IPS-15b (cell line): ENCODE measurements at regions not wholly inside any gene's neighbourhood (a gene's known extent, or its start where the extent isn't known, plus 50 kb on each side); places are given as distances from the start of the nearest gene placed in this dataset.

Experiments
- H3K27me3 ChIP-seq: one replicate; pipeline ENCODE4 v1.6.1; 2013; ENCODE audit warnings: low read length; ENCODE audit not compliant: control insufficient read depth, insufficient read depth
- H3K36me3 ChIP-seq: one replicate; pipeline ENCODE4 v1.6.1; 2013; ENCODE audit warnings: low read length; ENCODE audit not compliant: control insufficient read depth, insufficient read depth
- H3K4me1 ChIP-seq: one replicate; pipeline ENCODE4 v1.6.1; 2013; ENCODE audit warnings: mild to moderate bottlenecking, low read length; ENCODE audit not compliant: control insufficient read depth, insufficient read depth
- H3K4me3 ChIP-seq: one replicate; pipeline ENCODE4 v1.5.1; 2013; ENCODE audit warnings: low read depth, low read length
- H3K9ac ChIP-seq: one replicate; pipeline ENCODE4 v1.6.1; 2013; ENCODE audit warnings: low read depth, mild to moderate bottlenecking, low read length
- H3K9me3 ChIP-seq: one replicate; pipeline ENCODE4 v1.6.1; 2013; ENCODE audit warnings: mild to moderate bottlenecking, low read length; ENCODE audit not compliant: control insufficient read depth, insufficient read depth

GRCh38 chr2:4656326-4656725, 953.0 kb downstream of the DCDC2C start:
- Histone ChIP-seq H3K9me3 (no peaks in the 10 kb centered on the region), H3K4me3 (no peak overlapping the region), H3K4me1 (no peaks in the 10 kb centered on the region), H3K9ac (no peak overlapping the region), H3K27me3 (no peaks in the 10 kb centered on the region), H3K36me3 (no peaks in the 10 kb centered on the region)

- Histone ChIP-seq H3K4me3 (no peak overlapping the region), H3K36me3 (no peaks in the 10 kb centered on the region), H3K27me3 (no peaks in the 10 kb centered on the region), H3K4me1 (no peaks in the 10 kb centered on the region), H3K9me3 (no peaks in the 10 kb centered on the region), H3K9ac (no peak overlapping the region)
Measured at GRCh38 chr2:4662161-4662779, 958.9 kb downstream of the DCDC2C start.

DNA sequence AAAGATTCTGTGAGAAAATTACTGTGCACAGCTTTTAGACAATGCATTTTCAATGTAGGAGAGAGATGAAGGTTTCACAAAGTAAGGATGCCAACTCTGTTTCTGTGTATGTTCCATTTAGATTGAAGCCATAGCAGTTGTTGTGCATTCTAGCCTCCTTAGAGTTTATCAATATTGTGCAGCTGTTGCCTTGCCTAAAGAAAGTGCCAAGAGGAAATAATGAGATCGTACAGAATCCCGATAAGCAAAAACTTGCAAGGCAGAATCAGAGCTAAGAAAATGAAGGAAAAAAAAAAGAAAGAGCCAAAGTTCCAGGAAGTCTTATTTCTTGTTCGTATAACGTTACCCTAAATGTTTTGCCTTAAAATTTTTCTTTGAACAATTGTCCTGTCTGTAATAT, 965.0 kb downstream of the DCDC2C start:
- Histone ChIP-seq H3K36me3 (no peaks in the 10 kb centered on the region), H3K9ac (no peak overlapping the region), H3K4me3 (no peak overlapping the region), H3K27me3 (no peaks in the 10 kb centered on the region), H3K9me3 (no peaks in the 10 kb centered on the region), H3K4me1 (no peaks in the 10 kb centered on the region)

GRCh38 chr2:4670331-4670730, 967.0 kb downstream of the DCDC2C start:
- Histone ChIP-seq H3K27me3 (no peaks in the 10 kb centered on the region), H3K36me3 (no peaks in the 10 kb centered on the region), H3K4me3 (no peak overlapping the region), H3K9me3 (no peaks in the 10 kb centered on the region), H3K9ac (no peak overlapping the region), H3K4me1 (no peaks in the 10 kb centered on the region)

DNA sequence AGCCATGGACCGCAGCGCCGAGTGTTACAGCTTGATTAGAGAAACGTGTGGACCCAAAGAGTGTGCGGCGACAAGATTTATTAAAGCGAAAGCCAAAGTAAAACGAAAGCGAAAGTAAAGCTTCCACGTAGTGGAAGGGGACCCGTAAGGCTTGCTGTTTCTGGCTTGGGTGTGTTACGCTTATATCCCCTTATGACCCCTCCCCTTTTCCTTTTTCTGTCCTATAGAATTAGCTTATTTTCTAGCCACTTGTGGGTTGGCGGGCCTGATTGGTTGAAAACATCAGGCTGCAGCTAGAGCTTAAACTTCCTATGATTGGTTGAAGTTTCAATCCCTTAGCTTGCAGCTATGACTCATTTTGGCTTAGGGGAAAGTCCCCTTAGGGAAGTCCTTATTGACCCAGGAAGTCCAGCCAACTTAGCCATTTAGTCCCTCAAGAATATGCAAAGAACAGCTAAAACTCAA, 969.7 kb downstream of the DCDC2C start:
- Histone ChIP-seq H3K27me3 (no peaks in the 10 kb centered on the region), H3K36me3 (no peaks in the 10 kb centered on the region), H3K9ac (no peak overlapping the region), H3K4me3 (no peak overlapping the region), H3K9me3 (no peaks in the 10 kb centered on the region), H3K4me1 (no peaks in the 10 kb centered on the region)

DNA sequence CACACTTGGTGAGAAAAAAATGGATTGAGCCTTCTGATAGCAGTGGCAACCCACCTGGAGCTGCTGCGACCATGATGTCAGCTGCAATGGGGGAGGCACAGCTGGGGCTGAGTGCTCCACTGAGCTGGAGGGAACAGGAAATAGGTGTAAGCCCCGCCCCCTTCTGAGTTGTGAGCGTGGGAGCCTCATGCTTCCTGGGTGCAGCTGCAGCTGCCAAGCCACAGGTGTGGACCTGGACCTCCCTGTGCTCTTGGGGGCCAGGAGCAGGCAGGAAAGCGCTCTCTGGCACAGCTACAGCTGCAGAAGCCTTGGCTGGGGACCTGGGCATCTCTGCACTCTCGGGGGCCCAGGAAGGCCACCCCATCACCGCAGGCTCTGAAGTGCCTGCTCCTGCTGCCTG, 970.6 kb downstream of the DCDC2C start:
- Histone ChIP-seq H3K36me3 (no peaks in the 10 kb centered on the region), H3K27me3 (no peaks in the 10 kb centered on the region), H3K9me3 (no peaks in the 10 kb centered on the region), H3K4me3 (no peak overlapping the region), H3K9ac (no peak overlapping the region), H3K4me1 (no peaks in the 10 kb centered on the region)

- H3K4me3 ChIP-seq = no peak overlapping the region
Measured at GRCh38 chr2:4675295-4675694, 971.9 kb downstream of the DCDC2C start.

GRCh38 chr2:4678927-4679326, 975.6 kb downstream of the DCDC2C start:
- Histone ChIP-seq H3K9ac (no peak overlapping the region), H3K4me3 (no peak overlapping the region), H3K27me3 (no peaks in the 10 kb centered on the region), H3K36me3 (no peaks in the 10 kb centered on the region), H3K4me1 (no peaks in the 10 kb centered on the region), H3K9me3 (no peaks in the 10 kb centered on the region)

More at GRCh38 chr2:4675295-4675694, 971.9 kb downstream of the DCDC2C start:
- Histone ChIP-seq H3K9me3 (no peaks in the 10 kb centered on the region), H3K4me1 (no peaks in the 10 kb centered on the region), H3K9ac (no peak overlapping the region), H3K36me3 (no peaks in the 10 kb centered on the region), H3K27me3 (no peaks in the 10 kb centered on the region)

- H3K9ac ChIP-seq = no peak overlapping the region
- H3K9me3 ChIP-seq = no peaks in the 10 kb centered on the region
- H3K4me1 ChIP-seq = no peaks in the 10 kb centered on the region
- H3K4me3 ChIP-seq = no peak overlapping the region
- no peaks in the 10 kb centered on the region for H3K36me3 ChIP-seq
- H3K27me3 ChIP-seq = no peaks in the 10 kb centered on the region
Measured at GRCh38 chr2:4679391-4679790, 976.0 kb downstream of the DCDC2C start.

DNA sequence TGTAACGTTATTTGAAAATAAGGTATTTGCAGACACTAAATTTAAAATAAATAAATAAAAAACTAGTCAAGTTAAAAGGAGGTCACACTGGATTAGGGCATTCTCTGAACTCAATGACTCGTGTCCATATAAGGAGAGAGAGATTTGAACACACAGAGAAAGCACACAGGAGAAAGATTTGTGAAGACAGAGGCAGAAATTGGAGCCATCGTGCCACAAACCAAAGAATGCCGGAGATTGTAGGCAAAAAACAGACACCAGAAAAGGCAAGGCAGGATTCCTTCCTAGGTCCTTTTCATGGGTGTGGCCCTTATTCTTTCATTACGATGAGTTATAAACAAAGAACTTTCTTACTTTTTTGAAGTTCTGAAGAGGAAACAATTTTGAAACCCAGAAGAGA, 981.5 kb downstream of the DCDC2C start:
- H3K4me1 ChIP-seq = no peaks in the 10 kb centered on the region
- H3K27me3 ChIP-seq = no peaks in the 10 kb centered on the region
- H3K4me3 ChIP-seq = no peak overlapping the region
- H3K36me3 ChIP-seq = no peaks in the 10 kb centered on the region
- H3K9me3 ChIP-seq = no peaks in the 10 kb centered on the region
- H3K9ac ChIP-seq = no peak overlapping the region

DNA sequence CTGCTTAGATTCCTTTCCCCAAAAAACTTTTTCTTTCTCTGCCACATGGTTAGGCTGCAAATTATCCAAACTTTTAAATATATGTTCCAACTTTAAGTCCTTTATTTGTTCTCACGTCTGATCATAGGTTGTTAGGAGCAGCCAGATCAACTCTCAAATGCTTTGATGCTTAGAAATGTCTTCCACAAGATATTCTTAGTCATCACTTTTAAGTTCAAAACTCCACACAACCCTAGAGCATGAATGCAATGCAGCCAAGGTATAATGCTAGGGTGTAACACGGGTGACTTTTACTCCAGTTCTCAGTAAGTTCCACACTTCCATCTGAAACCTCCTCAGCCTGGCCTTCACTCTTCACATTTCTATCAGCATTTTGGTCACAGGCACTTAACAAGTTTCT, 987.5 kb downstream of the DCDC2C start:
- Histone ChIP-seq H3K36me3 (no peaks in the 10 kb centered on the region), H3K9me3 (no peaks in the 10 kb centered on the region), H3K27me3 (no peaks in the 10 kb centered on the region), H3K9ac (no peak overlapping the region), H3K4me1 (no peaks in the 10 kb centered on the region), H3K4me3 (no peak overlapping the region)

DNA sequence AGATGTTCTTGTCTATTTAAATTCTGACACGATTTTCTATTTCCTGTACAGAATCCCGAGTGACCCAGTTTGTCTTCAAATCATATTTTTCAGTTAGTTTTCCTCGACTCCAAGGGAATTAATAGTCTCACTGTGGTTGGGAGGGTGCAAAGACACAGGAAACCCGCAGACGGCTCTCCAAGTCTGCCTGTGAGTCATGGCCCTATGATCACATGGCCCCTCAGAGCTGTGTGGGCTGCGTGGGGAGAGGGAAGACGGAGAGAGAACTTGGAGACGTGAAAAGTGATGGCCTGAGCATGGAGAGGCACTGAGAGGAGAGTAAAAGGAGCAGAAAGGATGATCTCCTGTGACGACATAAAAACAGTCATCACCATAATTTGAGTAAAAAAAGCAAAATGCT, 989.9 kb downstream of the DCDC2C start:
- no peaks in the 10 kb centered on the region for H3K9me3 ChIP-seq
- H3K9ac ChIP-seq = no peak overlapping the region
- H3K36me3 ChIP-seq = no peaks in the 10 kb centered on the region
- H3K27me3 ChIP-seq = no peaks in the 10 kb centered on the region
- H3K4me1 ChIP-seq = no peaks in the 10 kb centered on the region
- H3K4me3 ChIP-seq = no peak overlapping the region
